NOMO-1 (cell line): ENCODE measurements at regions not wholly inside any gene's neighbourhood (a gene's known extent, or its start where the extent isn't known, plus 50 kb on each side); places are given as distances from the start of the nearest gene placed in this dataset.
"Not testable (repeated sequence)": the region's sequence is repeated elsewhere in the genome, so short reads cannot be mapped to it uniquely, and the experiment has no call there.

ENCODE experiments used
- DNase-seq, 2 experiments: peaks; one replicate each; lab custom pipeline; 2025; ENCODE audit not compliant: unreplicated experiment in 2 of 2; lab: John Stamatoyannopoulos, UW

GRCh38 chr1:105260001-105260400 is 1510.3 kb downstream of the AMY1C start:
- DNase-seq: no peak

GRCh38 chr1:105270966-105271365 is 1521.3 kb downstream of the AMY1C start:
- no peak for DNase-seq

GRCh38 chr1:105272376-105272775 is 1522.7 kb downstream of the AMY1C start:
- not testable (repeated sequence) for DNase-seq

DNA sequence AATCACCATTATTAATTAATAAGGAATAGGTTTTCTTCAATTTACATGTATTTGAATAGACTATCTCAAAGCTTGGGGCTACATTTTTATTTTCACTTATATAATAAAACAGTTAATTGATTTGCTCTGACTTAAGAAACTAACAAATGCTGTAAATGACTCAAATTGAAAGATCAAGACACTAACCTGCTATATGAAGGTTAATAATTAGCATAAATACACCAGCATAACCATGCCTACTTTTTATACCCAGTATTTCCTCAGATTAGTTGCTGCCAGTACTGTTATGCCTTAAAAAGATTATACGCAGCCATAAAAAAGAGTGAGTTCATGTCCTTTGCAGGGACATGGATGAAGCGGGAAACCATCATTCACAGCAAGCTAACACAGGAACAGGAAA is 1545.1 kb downstream of the AMY1C start:
- no peak for DNase-seq

DNA sequence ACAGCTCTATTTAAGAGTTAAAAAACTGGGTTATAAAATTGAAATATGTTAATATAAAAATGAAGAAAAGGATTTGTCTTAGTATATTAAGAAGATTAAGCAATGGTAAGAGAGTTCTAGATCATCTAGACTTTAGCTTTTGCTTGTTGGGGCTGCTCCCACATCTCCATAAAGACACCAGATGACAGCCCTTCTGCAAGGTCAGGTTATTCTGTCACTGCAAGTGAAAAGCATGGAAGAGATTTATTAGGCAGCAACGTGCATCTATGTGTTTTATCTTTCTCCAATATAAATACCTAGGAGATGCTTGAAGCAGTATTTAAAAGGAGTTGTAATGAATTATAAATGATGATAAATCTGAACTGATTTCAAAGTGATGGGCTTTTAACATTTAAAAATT is 1560.4 kb downstream of the AMY1C start:
- DNase-seq: no peak

DNA sequence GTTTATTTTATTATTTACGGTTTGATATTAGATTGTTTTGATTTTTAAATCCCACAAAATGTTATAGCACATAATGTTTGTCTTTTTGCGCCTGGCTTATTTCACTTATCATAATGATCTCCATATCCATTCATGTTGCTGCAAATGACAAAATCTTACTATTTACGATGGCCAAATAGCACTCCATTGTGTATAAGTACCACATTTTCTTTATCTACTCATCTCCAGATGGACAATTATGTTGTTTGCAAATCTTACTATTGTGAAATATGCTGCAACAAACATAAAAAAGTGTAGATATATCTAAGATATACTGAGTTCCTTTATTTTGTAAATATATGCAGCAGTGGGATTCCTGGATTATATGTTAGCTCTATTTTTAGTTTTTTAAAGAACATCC is 1568.3 kb downstream of the AMY1C start:
- no peak for DNase-seq

GRCh38 chr1:105326886-105327285 is 1577.2 kb downstream of the AMY1C start:
- DNase-seq: no peak

- DNase-seq: no peak
Measured at GRCh38 chr1:105337420-105337819, 1587.7 kb downstream of the AMY1C start.

- DNase-seq: no peak
Measured at GRCh38 chr1:105343317-105343716, 1593.6 kb downstream of the AMY1C start.

DNA sequence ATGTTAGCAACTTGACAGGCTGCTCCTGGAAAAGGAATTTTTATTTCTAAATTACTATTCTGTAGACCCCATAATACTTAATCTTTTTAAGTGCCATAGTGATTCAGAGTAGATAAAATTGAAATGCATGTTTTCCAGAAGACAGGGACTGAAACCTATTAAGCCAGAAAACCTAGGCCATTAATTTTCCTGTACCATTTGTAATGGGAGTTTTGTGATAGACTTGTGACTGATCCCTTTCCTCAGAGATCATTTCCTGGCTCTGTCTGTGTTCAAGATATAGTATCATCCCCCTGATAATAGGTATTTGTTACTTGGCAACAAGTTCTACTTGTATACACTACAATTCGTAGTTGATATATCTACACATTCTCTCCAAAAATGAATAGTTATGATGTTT is 1609.8 kb downstream of the AMY1C start:
- DNase-seq: no peak

GRCh38 chr1:105362438-105362837 is 1612.7 kb downstream of the AMY1C start:
- no peak for DNase-seq

GRCh38 chr1:105368446-105368845 is 1618.7 kb downstream of the AMY1C start:
- DNase-seq: no peak

- DNase-seq: no peak
Measured at GRCh38 chr1:105373681-105374080, 1624.0 kb downstream of the AMY1C start.

DNA sequence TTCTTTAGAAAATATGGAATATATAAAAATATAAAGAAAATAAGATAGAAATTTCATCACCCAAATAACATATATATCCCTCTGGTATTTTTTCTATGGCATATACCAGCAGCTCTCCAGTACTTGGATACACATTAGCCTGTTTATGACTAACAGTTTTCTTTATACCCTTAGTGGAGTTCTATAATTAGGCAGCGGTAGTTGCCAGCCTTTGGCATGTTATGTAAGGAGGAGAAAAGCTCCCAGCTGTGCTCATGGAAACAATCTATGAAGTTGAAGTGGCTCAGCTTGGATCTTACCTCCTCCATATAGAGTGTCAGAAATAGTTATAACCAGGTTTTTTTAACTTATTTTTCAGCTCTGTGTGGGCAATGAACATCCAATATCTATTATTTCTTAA is 1636.8 kb downstream of the AMY1C start:
- DNase-seq: no peak

- no peak for DNase-seq
Measured at GRCh38 chr1:105396001-105396400, 1646.3 kb downstream of the AMY1C start.

DNA sequence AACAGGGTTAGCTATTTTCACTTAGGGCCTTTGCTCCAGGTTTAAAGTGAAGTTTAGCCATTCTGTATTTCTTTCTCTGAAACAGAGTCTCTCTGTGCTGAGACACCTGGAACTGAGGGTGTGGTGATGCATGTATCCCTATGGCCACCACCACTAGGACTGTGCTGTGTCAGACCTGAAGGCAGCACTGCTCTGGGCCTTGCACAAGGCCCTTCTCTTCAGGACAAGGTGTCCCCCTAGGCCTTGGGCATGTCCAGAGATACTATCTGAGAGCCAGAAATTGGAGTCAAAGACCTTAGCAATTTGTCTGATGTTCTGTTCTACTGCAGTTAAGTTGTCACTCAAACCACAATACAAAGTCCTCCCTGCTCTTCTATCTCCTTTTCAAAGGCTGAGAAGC is 1649.2 kb downstream of the AMY1C start:
- DNase-seq: no peak

DNA sequence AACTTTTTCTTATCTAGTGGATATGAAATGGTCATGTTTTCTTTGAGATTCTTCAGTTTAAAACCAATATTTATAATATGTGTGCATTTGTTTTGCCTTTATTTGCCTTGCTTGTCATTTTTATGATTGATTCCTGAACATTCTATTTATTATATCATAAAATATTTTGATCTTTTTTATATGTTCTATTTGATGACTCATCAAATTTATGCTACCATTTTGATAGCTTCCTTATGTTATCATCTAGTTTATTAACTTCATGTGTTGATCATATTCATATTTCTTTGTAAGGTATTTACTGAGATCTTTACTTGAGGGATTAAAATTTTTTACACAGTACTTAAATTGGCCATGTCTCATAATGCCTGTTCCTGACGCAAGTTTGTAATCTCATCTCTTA is 1650.0 kb downstream of the AMY1C start:
- DNase-seq: no peak

DNA sequence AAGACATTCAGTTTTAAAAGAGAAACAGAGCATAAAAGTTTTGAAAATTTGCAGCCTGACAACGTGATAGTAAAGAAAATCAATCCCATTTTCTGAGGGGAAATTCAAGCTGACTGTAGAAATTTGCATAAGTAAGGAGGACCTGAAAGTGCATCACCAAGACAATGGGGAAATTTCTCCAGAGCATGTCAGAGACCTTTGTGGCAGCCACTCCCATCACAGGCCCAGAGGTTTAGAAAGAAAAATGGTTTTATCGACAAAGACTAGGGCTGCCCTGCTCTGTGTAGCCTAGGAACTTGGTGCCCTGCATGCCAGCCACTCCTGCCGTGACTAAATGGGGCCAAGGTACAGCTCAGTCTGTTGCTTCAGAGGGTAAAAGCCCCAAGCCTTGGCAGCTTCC is 1640.2 kb upstream of the PRMT6 start:
- no peak for DNase-seq

- DNase-seq: no peak
Measured at GRCh38 chr1:105419030-105419429, 1637.4 kb upstream of the PRMT6 start.

DNA sequence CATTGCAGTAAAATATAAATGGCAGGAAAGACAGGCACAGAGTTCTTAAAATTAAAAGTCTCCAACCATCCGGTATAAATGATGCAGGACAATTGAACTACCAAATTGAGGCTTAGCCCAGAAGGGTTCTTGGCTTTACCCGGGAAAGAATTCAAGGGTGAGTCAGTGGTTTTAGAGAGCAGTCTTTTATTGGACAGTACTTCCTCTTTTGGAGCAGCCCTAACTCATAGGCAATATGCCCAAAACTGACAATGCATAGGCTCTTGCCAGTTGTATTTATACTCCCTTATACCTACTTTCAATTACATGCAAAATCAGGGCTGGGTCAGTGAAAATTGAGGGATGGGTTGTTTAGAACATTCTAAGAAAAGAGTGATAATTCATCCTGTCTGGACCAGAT is 1628.9 kb upstream of the PRMT6 start:
- DNase-seq: peak in 1 of 2 experiments; percentile 45

- DNase-seq: no peak
Measured at GRCh38 chr1:105436589-105437259, 1619.8 kb upstream of the PRMT6 start.

GRCh38 chr1:105437847-105438246 is 1618.6 kb upstream of the PRMT6 start:
- no peak for DNase-seq

DNA sequence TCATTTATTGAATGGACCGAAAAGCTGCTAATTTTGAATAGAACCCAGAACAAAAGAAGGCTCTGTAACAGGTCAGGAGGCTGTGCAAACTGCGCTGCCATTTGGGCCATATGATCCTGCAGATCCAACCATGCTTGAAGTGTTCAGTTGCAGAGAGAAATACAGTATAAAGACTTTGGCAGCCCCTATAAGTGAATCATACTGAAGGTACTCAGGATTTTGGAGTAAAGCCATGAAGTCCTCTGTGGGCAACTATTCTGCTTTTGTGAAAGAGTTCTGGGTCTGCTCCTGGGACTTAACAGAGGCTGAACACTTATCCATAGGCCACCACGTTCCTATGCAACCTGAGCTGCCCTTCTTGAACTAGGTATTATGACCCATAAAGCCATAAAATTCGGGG is 1613.6 kb upstream of the PRMT6 start:
- DNase-seq: no peak
